Mesendoderm (in vitro differentiated cells): ENCODE measurements at regions not wholly inside any gene's neighbourhood (a gene's known extent, or its start where the extent isn't known, plus 50 kb on each side); places are given as distances from the start of the nearest gene placed in this dataset.

Experiments used
- DNase-seq: peaks from one replicate; pipeline ENCODE4 v3.0.0; 2013
- H2AK5ac ChIP-seq: 2 replicates; pipeline ENCODE4 v1.6.1; 2013; ENCODE audit warnings: low read length, inconsistent platforms
- H2BK120ac ChIP-seq: 2 replicates; pipeline ENCODE4 v1.6.1; 2013; ENCODE audit warnings: low read depth, mild to moderate bottlenecking, low read length, moderate library complexity, mixed read lengths
- H2BK15ac ChIP-seq: replicated peaks from 2 replicates; pipeline ENCODE4 v1.6.1; 2013; ENCODE audit warnings: low read depth, mild to moderate bottlenecking, moderate library complexity
- H2BK5ac ChIP-seq: 2 replicates; pipeline ENCODE4 v1.6.1; 2013; ENCODE audit warnings: low read length, inconsistent platforms
- H3K18ac ChIP-seq: 2 replicates; pipeline ENCODE4 v1.6.1; 2013; ENCODE audit warnings: mild to moderate bottlenecking, low read length, mixed read lengths
- H3K23ac ChIP-seq: one replicate; pipeline ENCODE4 v1.6.1; 2013; ENCODE audit warnings: low read length
- H3K27ac ChIP-seq: 2 replicates; pipeline ENCODE4 v1.5.1; 2013; ENCODE audit warnings: low read depth, mild to moderate bottlenecking, inconsistent platforms, low read length, moderate library complexity
- H3K27me3 ChIP-seq: 2 replicates; pipeline ENCODE4 v1.6.1; 2013; ENCODE audit warnings: low read length, control low read depth, mild to moderate bottlenecking, inconsistent platforms; ENCODE audit not compliant: insufficient read depth, poor library complexity
- H3K36me3 ChIP-seq: 2 replicates; pipeline ENCODE4 v1.6.1; 2013; ENCODE audit warnings: low read length, inconsistent platforms; ENCODE audit not compliant: control insufficient read depth, insufficient read depth
- H3K4ac ChIP-seq: one replicate; pipeline ENCODE4 v1.6.1; 2013; ENCODE audit warnings: low read depth, mild to moderate bottlenecking, low read length, moderate library complexity
- H3K4me1 ChIP-seq: 2 replicates; pipeline ENCODE4 v1.6.1; 2013; ENCODE audit warnings: low read depth, low read length, inconsistent platforms; ENCODE audit not compliant: control insufficient read depth
- H3K4me2 ChIP-seq: 2 replicates; pipeline ENCODE4 v1.6.1; 2013; ENCODE audit warnings: low read length
- H3K4me3 ChIP-seq: 2 replicates; pipeline ENCODE4 v1.5.1; 2013; ENCODE audit warnings: mild to moderate bottlenecking, low read length
- H3K56ac ChIP-seq: one replicate; pipeline ENCODE4 v1.6.1; 2013; ENCODE audit warnings: low read length
- H3K79me1 ChIP-seq: 2 replicates; pipeline ENCODE4 v1.6.1; 2013; ENCODE audit warnings: low read length, inconsistent platforms
- H3K79me2 ChIP-seq: 2 replicates; pipeline ENCODE4 v1.6.1; 2013; ENCODE audit warnings: mild to moderate bottlenecking, low read length; ENCODE audit not compliant: control insufficient read depth, insufficient read depth
- H3K9ac ChIP-seq: 2 replicates; pipeline ENCODE4 v1.6.1; 2013; ENCODE audit warnings: low read length, inconsistent platforms
- H4K5ac ChIP-seq: one replicate; pipeline ENCODE4 v1.6.1; 2013; ENCODE audit warnings: low read length
- H4K8ac ChIP-seq: one replicate; pipeline ENCODE4 v1.6.1; 2013; ENCODE audit warnings: low read depth, mild to moderate bottlenecking, control low read depth, low read length, moderate library complexity
- WGBS: extraction: QIAGEN DNeasy Blood & Tissue Kit; methylation state at CpG from one replicate; pipeline ENCODE4 v1.1.7; 2013; ENCODE audit warnings: low lambda C conversion rate, missing lambda C conversion rate; ENCODE audit not compliant: insufficient coverage; ENCODE audit errors: extremely low coverage; 5-methylcytosine and 5-hydroxymethylcytosine counted together

- no CpG with 5 or more reads among the region's 10 CpGs for WGBS
Observed at GRCh38 chr10:44008270-44008916, 359.7 kb upstream of the ZNF32 start.

GRCh38 chr10:44006771-44007170, 358.1 kb upstream of the ZNF32 start:
- Histone ChIP-seq H3K23ac (no peak overlapping the region), H3K9ac (no peak overlapping the region), H3K4me1 (no peaks in the 10 kb centered on the region), H3K56ac (no peak overlapping the region), H3K79me1 (no peaks in the 10 kb centered on the region), H3K18ac (no peak overlapping the region), H3K4me3 (no peak overlapping the region), H3K4ac (no peak overlapping the region), H3K4me2 (no peak overlapping the region), H3K36me3 (no peaks in the 10 kb centered on the region), H4K8ac (no peak overlapping the region), H3K27me3 (no peaks in the 10 kb centered on the region), H2BK15ac (no peak overlapping the region), H2BK5ac (no peak overlapping the region), H3K79me2 (no peaks in the 10 kb centered on the region), H3K27ac (no peak overlapping the region), H4K5ac (no peak overlapping the region), H2AK5ac (no peak overlapping the region), H2BK120ac (no peak overlapping the region)
- WGBS: no CpG with 5 or more reads among the region's 1 CpG
- DNase-seq: no peak

More at GRCh38 chr10:44008270-44008916, 359.7 kb upstream of the ZNF32 start:
- H3K27ac ChIP-seq: no peak overlapping the region
- H3K56ac ChIP-seq: no peak overlapping the region
- H2BK5ac ChIP-seq: no peak overlapping the region
- H3K4me2 ChIP-seq: no peak overlapping the region
- no peak overlapping the region for H3K4ac ChIP-seq
- no peaks in the 10 kb centered on the region for H3K27me3 ChIP-seq
- H3K23ac ChIP-seq: no peak overlapping the region
- DNase-seq: peak; percentile 72
- H2AK5ac ChIP-seq: no peak overlapping the region
- H2BK15ac ChIP-seq: no peak overlapping the region
- H3K79me1 ChIP-seq: no peaks in the 10 kb centered on the region
- no peak overlapping the region for H3K4me3 ChIP-seq
- H3K18ac ChIP-seq: no peak overlapping the region
- no peak overlapping the region for H4K5ac ChIP-seq
- no peaks in the 10 kb centered on the region for H3K36me3 ChIP-seq
- H3K4me1 ChIP-seq: peaks cover 2% of the 10 kb centered on the region
- H2BK120ac ChIP-seq: no peak overlapping the region
- no peak overlapping the region for H4K8ac ChIP-seq
- no peaks in the 10 kb centered on the region for H3K79me2 ChIP-seq
- H3K9ac ChIP-seq: no peak overlapping the region

- Histone ChIP-seq H3K4me2 (no peak overlapping the region), H3K23ac (no peak overlapping the region), H3K9ac (no peak overlapping the region), H3K79me2 (no peaks in the 10 kb centered on the region), H3K4me1 (no peaks in the 10 kb centered on the region), H3K79me1 (no peaks in the 10 kb centered on the region), H2BK120ac (no peak overlapping the region), H2BK5ac (no peak overlapping the region), H2BK15ac (no peak overlapping the region), H2AK5ac (no peak overlapping the region), H4K8ac (no peak overlapping the region), H3K27me3 (no peaks in the 10 kb centered on the region), H3K56ac (no peak overlapping the region), H3K18ac (no peak overlapping the region), H3K4ac (no peak overlapping the region), H3K27ac (no peak overlapping the region), H4K5ac (no peak overlapping the region), H3K4me3 (no peak overlapping the region), H3K36me3 (no peaks in the 10 kb centered on the region)
- DNase-seq: no peak
- no CpG with 5 or more reads among the region's 12 CpGs for WGBS
Observed at GRCh38 chr10:44005788-44006099, 357.1 kb upstream of the ZNF32 start.

- no peak overlapping the region for H2AK5ac ChIP-seq
- H3K9ac ChIP-seq: no peak overlapping the region
- no peaks in the 10 kb centered on the region for H3K4me1 ChIP-seq
- no peak overlapping the region for H3K56ac ChIP-seq
- H3K18ac ChIP-seq: no peak overlapping the region
- H4K5ac ChIP-seq: no peak overlapping the region
- WGBS: no CpG with 5 or more reads among the region's 43 CpGs
- no peaks in the 10 kb centered on the region for H3K27me3 ChIP-seq
- H3K36me3 ChIP-seq: no peaks in the 10 kb centered on the region
- no peak overlapping the region for H3K4ac ChIP-seq
- H4K8ac ChIP-seq: no peak overlapping the region
- no peak overlapping the region for H2BK15ac ChIP-seq
- no peaks in the 10 kb centered on the region for H3K79me2 ChIP-seq
- H3K4me3 ChIP-seq: no peak overlapping the region
- DNase-seq: no peak
- H3K27ac ChIP-seq: no peak overlapping the region
- H2BK5ac ChIP-seq: no peak overlapping the region
- no peaks in the 10 kb centered on the region for H3K79me1 ChIP-seq
- H3K4me2 ChIP-seq: no peak overlapping the region
- H2BK120ac ChIP-seq: no peak overlapping the region
- no peak overlapping the region for H3K23ac ChIP-seq
Observed at GRCh38 chr10:44004913-44005787, 356.5 kb upstream of the ZNF32 start.

GRCh38 chr10:43998021-43998809, 349.5 kb upstream of the ZNF32 start:
- Histone ChIP-seq H3K9ac (no peak overlapping the region), H2BK120ac (no peak overlapping the region), H3K18ac (no peak overlapping the region), H3K4me2 (no peak overlapping the region), H3K4me1 (no peaks in the 10 kb centered on the region), H3K23ac (no peak overlapping the region), H3K56ac (no peak overlapping the region), H4K5ac (no peak overlapping the region), H2BK15ac (no peak overlapping the region), H3K79me1 (no peaks in the 10 kb centered on the region), H3K27me3 (no peaks in the 10 kb centered on the region), H2BK5ac (no peak overlapping the region), H3K79me2 (no peaks in the 10 kb centered on the region), H3K36me3 (no peaks in the 10 kb centered on the region), H2AK5ac (no peak overlapping the region), H3K4me3 (no peak overlapping the region), H3K27ac (no peak overlapping the region), H3K4ac (no peak overlapping the region), H4K8ac (no peak overlapping the region)
- WGBS: no CpG with 5 or more reads among the region's 4 CpGs
- no peak for DNase-seq
